ENCODE measurements at regions not wholly inside any gene's neighbourhood (a gene's known extent, or its start where the extent isn't known, plus 50 kb on each side); places are given as distances from the start of the nearest gene placed in this dataset.
"Not testable (repeated sequence)": the region's sequence is repeated elsewhere in the genome, so short reads cannot be mapped to it uniquely, and the experiment has no call there.

- H3K27ac Mint-ChIP-seq; H3K9me3 Mint-ChIP-seq; DNase-seq; H3K27me3 Mint-ChIP-seq; H3K36me3 Mint-ChIP-seq; H3K4me1 Mint-ChIP-seq; ATAC-seq (replicated peaks); H3K4me3 Mint-ChIP-seq: not testable (repeated sequence)
These were observed 118.0 kb upstream of the TBCA start for GRCh38 chr5:77894103-77894502.

DNA sequence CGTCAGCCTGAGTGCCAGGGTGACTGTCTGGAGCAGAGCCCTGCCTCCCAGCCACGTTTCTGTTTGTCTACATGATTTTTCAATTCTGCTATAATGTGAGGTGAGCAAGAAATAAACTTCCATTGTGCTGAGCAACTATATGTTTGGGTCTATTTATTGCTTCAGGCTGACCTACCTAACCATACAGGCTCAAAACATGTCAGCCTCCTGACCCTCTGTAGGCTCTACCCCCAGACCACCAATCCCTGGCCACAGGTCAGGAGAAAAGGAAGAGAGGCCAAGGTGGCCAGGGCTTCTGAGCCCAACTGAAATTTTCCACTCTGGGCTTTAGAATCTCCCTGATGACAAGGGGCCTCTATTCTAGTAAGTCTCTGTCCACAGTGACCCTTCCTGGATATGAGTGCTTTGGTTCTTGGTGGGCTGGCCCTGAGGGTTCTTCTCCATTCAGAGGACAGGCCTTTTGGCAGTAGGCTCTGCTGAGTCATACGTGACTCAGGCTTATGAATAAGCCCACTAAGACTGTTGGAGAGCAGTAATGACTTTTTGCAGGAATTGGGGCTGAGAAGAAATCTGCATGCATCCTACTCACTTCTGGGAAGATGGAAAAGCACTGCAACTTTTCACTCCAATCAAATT lies 117.2 kb upstream of the TBCA start:
- ATAC-seq (replicated peaks) (no peak), DNase-seq (no peak)
- no peaks in the 10 kb centered on the region for H3K4me1 Mint-ChIP-seq
- H3K27ac Mint-ChIP-seq, result no peak overlapping the region
- H3K36me3 Mint-ChIP-seq, result no peaks in the 10 kb centered on the region
- no peaks in the 10 kb centered on the region for H3K9me3 Mint-ChIP-seq
- peaks cover 0 to 9% of the 10 kb centered on the region in 2 donors for H3K27me3 Mint-ChIP-seq
- H3K4me3 Mint-ChIP-seq, result no peak overlapping the region

- DNase-seq (no peak), ATAC-seq (replicated peaks) (no peak)
- Mint-ChIP-seq H3K36me3 (no peaks in the 10 kb centered on the region), H3K27ac (no peak overlapping the region), H3K4me3 (no peak overlapping the region), H3K27me3 (peaks cover 0 to 9% of the 10 kb centered on the region in 2 donors), H3K4me1 (no peaks in the 10 kb centered on the region), H3K9me3 (no peaks in the 10 kb centered on the region)
These were observed 116.2 kb upstream of the TBCA start for GRCh38 chr5:77892061-77893010.

DNA sequence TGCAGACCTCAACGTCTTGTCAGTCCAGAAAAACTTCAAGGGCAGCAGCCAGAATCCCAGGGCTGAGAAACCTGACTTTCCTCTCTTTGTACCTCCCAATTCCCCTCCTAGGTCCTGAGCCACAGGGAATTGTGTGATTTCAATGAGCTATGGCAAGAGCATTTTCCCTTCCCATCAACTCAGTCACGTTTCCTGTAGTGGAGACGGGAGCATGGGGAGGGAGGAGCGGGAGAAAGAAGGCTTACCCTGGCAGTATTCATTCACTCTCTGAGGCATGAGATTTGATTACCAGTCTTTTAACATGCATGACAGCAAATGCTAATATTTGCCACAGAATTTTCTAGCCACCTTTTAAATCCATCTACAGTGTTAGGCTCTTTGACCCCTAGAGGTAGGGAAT lies 109.4 kb upstream of the TBCA start:
- ATAC-seq (replicated peaks), result no peak

DNA sequence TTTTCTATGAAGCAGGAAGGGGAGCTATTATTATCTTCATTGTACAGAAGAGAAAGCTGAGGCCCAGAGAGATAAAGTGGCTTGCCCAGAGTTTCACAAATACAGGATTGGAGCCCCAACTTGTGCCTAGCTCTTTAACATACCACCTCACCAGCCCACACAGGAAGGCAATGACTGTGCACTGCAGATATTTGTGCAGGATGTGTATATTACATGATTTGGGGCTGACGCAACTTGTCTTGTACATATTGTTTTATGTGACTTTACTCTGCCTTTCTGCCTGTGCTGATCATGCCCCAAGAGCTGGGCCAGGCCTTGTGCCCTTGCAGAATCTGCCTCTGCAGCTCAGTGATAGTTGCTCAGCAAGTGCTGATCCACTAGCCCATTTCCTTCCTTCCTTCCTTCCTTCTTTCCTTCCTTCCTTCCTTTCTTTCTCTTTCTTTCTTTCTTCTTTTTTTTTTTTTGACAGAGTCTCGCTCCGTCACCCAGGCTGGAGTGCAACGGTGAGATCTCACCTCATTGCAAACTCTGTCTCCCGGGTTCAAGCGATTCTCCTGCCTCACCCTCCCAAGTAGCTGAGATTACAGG lies 106.6 kb upstream of the TBCA start:
- Mint-ChIP-seq H3K27ac (no peak overlapping the region), H3K9me3 (no peaks in the 10 kb centered on the region), H3K27me3 (peaks cover 17 to 22% of the 10 kb centered on the region in 2 donors), H3K36me3 (no peaks in the 10 kb centered on the region), H3K4me3 (no peak overlapping the region), H3K4me1 (no peaks in the 10 kb centered on the region)
- DNase-seq (no peak), ATAC-seq (replicated peaks) (no peak)

More for the DNA sequence above, 109.4 kb upstream of the TBCA start:
- Mint-ChIP-seq H3K9me3 (no peaks in the 10 kb centered on the region), H3K4me3 (no peak overlapping the region), H3K27me3 (peaks cover 17 to 22% of the 10 kb centered on the region in 2 donors), H3K36me3 (no peaks in the 10 kb centered on the region), H3K4me1 (no peaks in the 10 kb centered on the region), H3K27ac (no peak overlapping the region)
- no peak for DNase-seq

DNA sequence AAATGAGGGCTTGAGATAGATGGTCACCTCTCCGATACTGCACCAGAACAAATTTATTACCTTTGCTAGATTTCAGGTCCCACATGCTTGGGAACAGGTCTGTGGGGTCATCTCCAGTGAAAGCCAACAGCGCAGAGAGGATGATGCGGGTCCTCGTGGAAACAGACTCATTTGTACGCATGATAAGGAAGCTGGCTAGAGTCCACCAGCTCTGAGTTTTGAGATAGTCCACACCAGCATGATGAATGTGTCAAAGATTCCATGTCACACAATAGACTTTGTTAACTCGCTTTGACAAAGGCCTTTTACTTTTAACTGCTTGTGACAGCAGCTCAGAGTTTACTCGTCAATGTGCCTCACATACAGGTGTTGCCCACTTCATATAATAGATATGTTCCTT lies 105.4 kb upstream of the TBCA start:
- H3K4me3 Mint-ChIP-seq, result no peak overlapping the region
- H3K9me3 Mint-ChIP-seq, result no peaks in the 10 kb centered on the region
- DNase-seq (no peak), ATAC-seq (replicated peaks) (no peak)
- peaks cover 17 to 18% of the 10 kb centered on the region in 2 donors for H3K27me3 Mint-ChIP-seq
- no peak overlapping the region for H3K27ac Mint-ChIP-seq
- H3K4me1 Mint-ChIP-seq, result peaks cover 0 to 5% of the 10 kb centered on the region in 2 donors
- H3K36me3 Mint-ChIP-seq, result no peaks in the 10 kb centered on the region

GRCh38 chr5:77877516-77878355 lies 101.6 kb upstream of the TBCA start:
- no peak overlapping the region for H3K27ac Mint-ChIP-seq
- peaks cover 0 to 2% of the 10 kb centered on the region in 2 donors for H3K9me3 Mint-ChIP-seq
- ATAC-seq (replicated peaks) (no peak), DNase-seq (no peak)
- peaks cover 0 to 4% of the 10 kb centered on the region in 2 donors for H3K27me3 Mint-ChIP-seq
- no peaks in the 10 kb centered on the region for H3K36me3 Mint-ChIP-seq
- no peak overlapping the region for H3K4me3 Mint-ChIP-seq
- peaks cover 0 to 5% of the 10 kb centered on the region in 2 donors for H3K4me1 Mint-ChIP-seq

DNA sequence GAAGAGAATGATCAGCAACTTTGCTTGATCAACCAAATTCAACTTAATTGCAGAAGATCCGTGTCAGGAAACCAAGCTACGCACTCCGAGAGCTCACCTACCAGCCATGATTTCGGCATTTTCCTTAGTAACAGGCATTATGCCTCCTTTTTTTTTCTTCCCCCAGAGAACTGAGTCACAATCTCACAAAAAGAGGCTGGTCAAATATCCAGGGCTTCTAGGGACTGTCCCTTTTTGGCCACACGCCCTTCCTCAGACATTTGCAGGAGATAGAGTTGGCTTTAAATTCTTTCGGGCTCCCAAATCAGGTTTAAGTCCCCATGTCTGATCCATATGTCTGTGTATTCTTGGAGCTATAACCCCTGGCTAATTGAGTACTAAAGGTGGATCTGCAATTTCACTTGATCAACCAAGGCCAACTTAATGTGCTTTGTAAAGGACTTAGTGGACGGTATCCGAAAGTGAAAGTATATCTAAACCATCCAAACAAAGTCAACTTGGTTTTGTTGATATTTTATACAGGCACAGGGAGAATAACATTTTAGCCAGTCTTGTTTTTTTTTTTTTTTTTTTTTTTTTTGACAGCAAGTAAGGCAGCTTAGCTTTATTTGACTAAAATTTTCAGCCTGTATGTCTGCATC lies 100.8 kb upstream of the TBCA start:
- Mint-ChIP-seq H3K4me1 (peaks cover 0 to 5% of the 10 kb centered on the region in 2 donors), H3K4me3 (no peak overlapping the region), H3K36me3 (no peaks in the 10 kb centered on the region), H3K9me3 (peaks cover 0 to 2% of the 10 kb centered on the region in 2 donors), H3K27ac (no peak overlapping the region), H3K27me3 (peaks cover 0 to 4% of the 10 kb centered on the region in 2 donors)
- DNase-seq (no peak), ATAC-seq (replicated peaks) (no peak)

DNA sequence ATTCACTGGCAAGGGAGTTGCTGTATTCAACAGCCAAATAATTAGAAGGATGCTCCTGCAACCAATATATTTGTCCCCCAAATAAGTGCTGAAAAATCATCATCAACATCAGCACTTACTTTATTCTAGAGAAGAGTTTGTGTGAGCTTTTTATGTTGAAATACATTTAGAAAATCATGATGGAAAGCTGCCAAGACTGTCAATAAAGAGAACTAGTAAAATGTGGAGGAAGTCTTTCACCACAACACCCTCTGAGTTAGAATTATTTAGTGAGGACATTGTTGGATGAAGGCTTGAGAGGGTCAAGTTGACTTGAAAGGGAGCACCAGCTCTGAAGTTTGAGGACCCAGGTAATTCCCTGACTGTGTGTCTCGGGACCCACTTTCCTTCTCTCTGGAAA lies 100.2 kb upstream of the TBCA start:
- H3K27ac Mint-ChIP-seq, result no peak overlapping the region
- DNase-seq (no peak), ATAC-seq (replicated peaks) (no peak)
- H3K36me3 Mint-ChIP-seq, result no peaks in the 10 kb centered on the region
- H3K9me3 Mint-ChIP-seq, result peaks cover 0 to 2% of the 10 kb centered on the region in 2 donors
- peaks cover 0 to 5% of the 10 kb centered on the region in 2 donors for H3K4me1 Mint-ChIP-seq
- H3K27me3 Mint-ChIP-seq, result peaks cover 0 to 4% of the 10 kb centered on the region in 2 donors
- no peak overlapping the region for H3K4me3 Mint-ChIP-seq

DNA sequence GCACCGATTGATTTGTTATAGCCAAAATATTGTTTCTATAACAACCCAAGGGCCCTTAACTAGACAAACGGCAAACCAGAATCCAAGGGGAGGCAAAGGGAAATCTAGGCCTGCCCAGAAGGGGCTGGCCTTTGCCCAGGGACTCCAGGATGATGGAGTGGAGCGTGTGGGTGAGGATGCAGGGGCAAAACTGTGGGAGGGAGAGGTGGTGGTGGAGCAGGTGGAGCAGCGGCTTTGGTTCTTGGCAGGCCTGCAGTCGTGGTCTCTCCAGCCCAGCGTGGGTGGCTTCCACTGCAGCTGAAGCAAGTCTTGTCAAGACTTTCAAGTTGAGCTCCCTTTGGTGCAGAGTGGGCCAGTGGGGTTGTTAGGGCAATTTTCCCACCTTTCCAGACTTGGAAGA lies 98.6 kb upstream of the TBCA start:
- H3K4me3 Mint-ChIP-seq, result no peak overlapping the region
- peaks cover 0 to 2% of the 10 kb centered on the region in 2 donors for H3K9me3 Mint-ChIP-seq
- H3K36me3 Mint-ChIP-seq, result no peaks in the 10 kb centered on the region
- ATAC-seq (replicated peaks) (no peak), DNase-seq (no peak)
- peaks cover 0 to 4% of the 10 kb centered on the region in 2 donors for H3K27me3 Mint-ChIP-seq
- peaks cover 0 to 5% of the 10 kb centered on the region in 2 donors for H3K4me1 Mint-ChIP-seq
- no peak overlapping the region for H3K27ac Mint-ChIP-seq

DNA sequence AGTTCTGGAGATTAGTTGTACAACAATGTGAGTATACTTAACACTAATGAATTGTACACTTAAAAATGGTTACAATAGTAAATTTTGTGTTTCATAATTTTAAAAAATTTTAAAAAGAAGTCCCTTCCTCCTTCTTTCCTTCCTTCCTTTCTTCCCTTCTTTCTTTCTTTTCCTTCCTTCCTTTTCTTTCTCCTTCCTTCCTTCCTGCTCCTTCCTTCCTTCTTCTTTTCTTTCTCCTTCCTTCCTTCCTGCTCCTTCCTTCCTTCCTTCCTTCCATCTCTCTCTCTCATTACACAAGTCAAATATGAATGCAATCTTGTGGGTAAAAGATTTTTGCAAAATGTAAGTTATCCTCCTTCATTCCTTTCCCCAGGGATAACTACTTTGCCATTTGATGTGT lies 97.1 kb upstream of the TBCA start:
- no peak overlapping the region for H3K4me3 Mint-ChIP-seq
- peaks cover 0 to 5% of the 10 kb centered on the region in 2 donors for H3K4me1 Mint-ChIP-seq
- no peaks in the 10 kb centered on the region for H3K36me3 Mint-ChIP-seq
- H3K9me3 Mint-ChIP-seq, result peaks cover 0 to 2% of the 10 kb centered on the region in 2 donors
- H3K27me3 Mint-ChIP-seq, result peaks cover 0 to 4% of the 10 kb centered on the region in 2 donors
- DNase-seq, result no peak
- no peak for ATAC-seq (replicated peaks)
- no peak overlapping the region for H3K27ac Mint-ChIP-seq

- DNase-seq (no peak), ATAC-seq (replicated peaks) (no peak)
- Mint-ChIP-seq H3K4me1 (peaks cover 0 to 2% of the 10 kb centered on the region in 2 donors), H3K36me3 (no peaks in the 10 kb centered on the region), H3K27ac (no peak overlapping the region), H3K27me3 (peaks cover 0 to 4% of the 10 kb centered on the region in 2 donors), H3K9me3 (peaks cover 0 to 2% of the 10 kb centered on the region in 2 donors), H3K4me3 (no peak overlapping the region)
These were observed 95.8 kb upstream of the TBCA start for GRCh38 chr5:77871946-77872345.

GRCh38 chr5:77871016-77871415 lies 94.9 kb upstream of the TBCA start:
- Mint-ChIP-seq H3K4me3 (no peak overlapping the region), H3K36me3 (no peaks in the 10 kb centered on the region), H3K4me1 (no peaks in the 10 kb centered on the region), H3K27me3 (peaks cover 0 to 11% of the 10 kb centered on the region in 2 donors), H3K9me3 (peaks cover 0 to 2% of the 10 kb centered on the region in 2 donors), H3K27ac (no peak overlapping the region)
- ATAC-seq (replicated peaks) (no peak), DNase-seq (no peak)

All from stimulated activated naive B cell treated with anti-CD40 and anti-IgM and Interleukin-4, amounts not matched to agents 10 μg/mL and 1 μg/mL and 100 μg/mL, for 72 hours (primary cell).